OCI-LY3 (cell line): ENCODE measurements at regions not wholly inside any gene's neighbourhood (a gene's known extent, or its start where the extent isn't known, plus 50 kb on each side); places are given as distances from the start of the nearest gene placed in this dataset.

ENCODE experiments used
- H2AFZ ChIP-seq: fragments of 200-600, 300-600 bp; shearing (Covaris generic); 2 replicates; pipeline ENCODE4 v1.6.0; 2014; ENCODE audit warnings: antibody characterized with exemption, low read depth, low read length
- H3K27ac ChIP-seq: fragments of 200-600, 300-600 bp; sonication (generic); 2 replicates; pipeline ENCODE4 v1.5.1; 2014; ENCODE audit warnings: mild to moderate bottlenecking, low read length, moderate library complexity, mixed read lengths
- H3K27me3 ChIP-seq: fragments of 200-600, 300-600 bp; sonication (generic); 2 replicates; pipeline ENCODE4 v1.6.1; 2014; ENCODE audit warnings: low read depth, low read length, mixed read lengths
- H3K36me3 ChIP-seq: fragments of 200-600, 300-600 bp; sonication (generic); replicated peaks from 2 replicates; pipeline ENCODE3; 2014; ENCODE audit warnings: low read depth, low read length, mixed read lengths
- H3K4me1 ChIP-seq: fragments of 300-600, 200-600 bp; sonication (generic); 2 replicates; pipeline ENCODE4 v1.6.1; 2014; ENCODE audit warnings: low read length, mixed read lengths
- H3K4me2 ChIP-seq: fragments of 200-600, 300-600 bp; sonication (generic); 2 replicates; pipeline ENCODE4 v1.6.1; 2014; ENCODE audit warnings: low read length, mixed read lengths
- H3K4me3 ChIP-seq: fragments of 300-600, 200-600 bp; sonication (generic); 2 replicates; pipeline ENCODE4 v1.5.1; 2014; ENCODE audit warnings: antibody characterized with exemption, mild to moderate bottlenecking, low read length, moderate library complexity
- H3K79me2 ChIP-seq: fragments of 300-600, 200-600 bp; shearing (Covaris generic); 2 replicates; pipeline ENCODE4 v1.6.1; 2014; ENCODE audit warnings: mild to moderate bottlenecking, low read length, mixed read lengths
- H3K9ac ChIP-seq: fragments of 300-600, 200-600 bp; shearing (Covaris generic); 2 replicates; pipeline ENCODE4 v1.6.0; 2014; ENCODE audit warnings: mild to moderate bottlenecking, low read length, moderate library complexity
- H3K9me3 ChIP-seq: fragments of 200-600, 300-600 bp; shearing (Covaris generic); 2 replicates; pipeline ENCODE4 v1.6.1; 2014; ENCODE audit warnings: low read length, mixed read lengths; ENCODE audit not compliant: insufficient read depth
- H4K20me1 ChIP-seq: fragments of 200-600, 300-600 bp; sonication (generic); 2 replicates; pipeline ENCODE4 v1.6.1; 2016; ENCODE audit warnings: low read length, mixed read lengths; ENCODE audit not compliant: insufficient read depth
- EZH2phosphoT487 ChIP-seq: fragments of 200-600 bp; shearing (Covaris generic); IDR thresholded peaks from 2 replicates; pipeline ENCODE4 v1.6.1; 2018; ENCODE audit warnings: antibody characterized with exemption, mixed run types, low read depth
- TF ChIP-seq, protein P1 (sequence below): fragments of 200-600, 300-600 bp; sonication (generic); IDR thresholded peaks from 2 replicates; pipeline ENCODE4 v1.5.1; 2014; ENCODE audit warnings: antibody characterized with exemption, low read length, low read depth

DNA sequence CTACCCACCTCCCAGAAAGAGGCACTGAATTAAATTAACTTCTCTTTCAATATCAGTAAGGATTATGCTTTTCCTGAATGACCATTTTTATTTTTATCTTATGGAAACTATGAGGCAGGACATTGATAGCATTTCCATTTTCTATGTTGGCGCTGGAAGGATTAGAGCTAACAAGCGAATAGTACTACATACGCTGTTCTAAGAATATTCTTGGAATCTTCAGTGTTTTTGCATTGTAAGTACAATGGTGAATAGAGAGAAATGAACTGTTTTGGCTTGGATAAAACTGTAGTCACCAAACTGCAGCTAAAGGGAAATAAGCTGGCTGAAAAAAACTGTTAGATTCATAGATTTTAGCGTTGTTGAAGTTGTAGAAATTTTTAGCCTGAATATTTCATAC is 779.0 kb upstream of the ADGRL4 start:
- no peak overlapping the region for H3K9ac ChIP-seq
- H3K4me2 ChIP-seq = no peak overlapping the region
- no peak overlapping the region for H2AFZ ChIP-seq
- H3K27ac ChIP-seq = no peak overlapping the region
- no peaks in the 10 kb centered on the region for H3K9me3 ChIP-seq
- no peak for TF ChIP-seq EZH2phosphoT487
- TF ChIP-seq, protein P1, sequence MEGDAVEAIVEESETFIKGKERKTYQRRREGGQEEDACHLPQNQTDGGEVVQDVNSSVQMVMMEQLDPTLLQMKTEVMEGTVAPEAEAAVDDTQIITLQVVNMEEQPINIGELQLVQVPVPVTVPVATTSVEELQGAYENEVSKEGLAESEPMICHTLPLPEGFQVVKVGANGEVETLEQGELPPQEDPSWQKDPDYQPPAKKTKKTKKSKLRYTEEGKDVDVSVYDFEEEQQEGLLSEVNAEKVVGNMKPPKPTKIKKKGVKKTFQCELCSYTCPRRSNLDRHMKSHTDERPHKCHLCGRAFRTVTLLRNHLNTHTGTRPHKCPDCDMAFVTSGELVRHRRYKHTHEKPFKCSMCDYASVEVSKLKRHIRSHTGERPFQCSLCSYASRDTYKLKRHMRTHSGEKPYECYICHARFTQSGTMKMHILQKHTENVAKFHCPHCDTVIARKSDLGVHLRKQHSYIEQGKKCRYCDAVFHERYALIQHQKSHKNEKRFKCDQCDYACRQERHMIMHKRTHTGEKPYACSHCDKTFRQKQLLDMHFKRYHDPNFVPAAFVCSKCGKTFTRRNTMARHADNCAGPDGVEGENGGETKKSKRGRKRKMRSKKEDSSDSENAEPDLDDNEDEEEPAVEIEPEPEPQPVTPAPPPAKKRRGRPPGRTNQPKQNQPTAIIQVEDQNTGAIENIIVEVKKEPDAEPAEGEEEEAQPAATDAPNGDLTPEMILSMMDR = no peak
- no peak overlapping the region for H3K4me3 ChIP-seq
- H3K27me3 ChIP-seq = no peaks in the 10 kb centered on the region
- peaks cover 2% of the 10 kb centered on the region for H3K36me3 ChIP-seq
- peaks cover 11% of the 10 kb centered on the region for H3K4me1 ChIP-seq
- H3K79me2 ChIP-seq = no peaks in the 10 kb centered on the region
- H4K20me1 ChIP-seq = no peaks in the 10 kb centered on the region

DNA sequence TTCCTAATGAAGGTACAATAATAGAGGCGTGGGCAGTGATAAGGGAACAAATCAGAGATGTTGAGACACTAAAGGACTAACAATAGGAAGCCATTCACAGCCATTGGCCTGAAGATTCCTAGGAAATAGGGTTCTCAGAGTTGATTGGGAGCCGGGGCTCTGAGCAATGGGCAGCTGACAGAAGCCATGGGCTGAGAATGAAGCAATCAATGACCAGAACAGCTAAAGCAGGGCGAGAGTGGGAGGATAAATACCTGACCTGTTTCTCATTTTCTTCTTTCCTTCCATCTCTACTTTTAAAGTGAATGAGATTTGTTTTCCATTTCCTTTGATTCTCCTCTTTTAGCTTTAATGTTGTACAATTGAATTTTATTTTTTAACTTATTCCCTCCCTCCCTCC is 774.7 kb upstream of the ADGRL4 start:
- Histone ChIP-seq H3K9ac (no peak overlapping the region), H3K4me2 (no peak overlapping the region), H3K9me3 (0 out of 2 replicates have a peak, but pooled peaks cover 2% of the 10 kb centered on the region), H3K4me1 (peaks cover 21% of the 10 kb centered on the region), H4K20me1 (no peaks in the 10 kb centered on the region), H2AFZ (no peak overlapping the region), H3K27me3 (no peaks in the 10 kb centered on the region), H3K79me2 (no peaks in the 10 kb centered on the region), H3K36me3 (peaks cover 3% of the 10 kb centered on the region), H3K27ac (no peak overlapping the region), H3K4me3 (no peak overlapping the region)
- TF ChIP-seq EZH2phosphoT487 = no peak
- TF ChIP-seq, protein P1 = no peak

DNA sequence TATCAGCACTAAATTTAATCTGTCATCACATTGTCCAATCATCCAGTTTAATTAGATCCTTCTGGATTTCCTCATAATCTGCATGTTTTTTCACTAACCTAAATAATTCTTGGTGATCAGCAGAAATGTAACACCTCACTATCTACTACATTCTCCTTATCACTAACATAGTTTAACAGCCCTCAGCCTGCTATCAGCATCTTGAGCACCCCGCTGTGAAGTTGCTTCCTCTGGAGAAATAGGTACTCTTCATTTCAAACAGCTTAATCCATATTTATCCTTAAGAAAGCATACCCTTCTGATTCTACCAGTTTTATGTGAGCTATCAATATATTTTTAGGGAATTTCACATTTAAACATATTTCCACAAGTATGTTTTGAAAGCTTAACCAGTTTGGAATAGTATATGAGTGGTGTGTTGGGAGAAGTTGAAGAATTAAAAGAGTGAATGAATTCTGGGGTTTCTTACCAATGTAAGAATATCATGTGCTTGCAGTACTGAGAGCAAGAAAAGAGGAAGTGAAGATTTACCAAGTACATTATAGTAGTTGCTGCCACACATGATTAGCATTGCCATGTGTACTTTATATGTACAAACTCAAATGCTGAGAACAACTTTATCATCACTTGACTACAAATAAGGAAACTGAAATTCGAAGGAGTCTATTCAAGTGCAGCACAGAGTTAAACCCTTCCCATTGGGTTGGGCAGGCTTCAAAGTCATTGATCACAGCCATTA is 771.1 kb upstream of the ADGRL4 start:
- H3K9me3 ChIP-seq = 0 out of 2 replicates have a peak, but pooled peaks cover 2% of the 10 kb centered on the region
- H3K4me1 ChIP-seq = peaks cover 15% of the 10 kb centered on the region
- peaks cover 3% of the 10 kb centered on the region for H3K36me3 ChIP-seq
- H3K4me2 ChIP-seq = peak overlapping the region; percentile 36
- no peak overlapping the region for H3K4me3 ChIP-seq
- TF ChIP-seq, protein P1 = no peak
- no peak for TF ChIP-seq EZH2phosphoT487
- H4K20me1 ChIP-seq = no peaks in the 10 kb centered on the region
- no peak overlapping the region for H3K9ac ChIP-seq
- no peaks in the 10 kb centered on the region for H3K27me3 ChIP-seq
- no peaks in the 10 kb centered on the region for H3K79me2 ChIP-seq
- H2AFZ ChIP-seq = no peak overlapping the region
- peak overlapping the region; percentile 67 for H3K27ac ChIP-seq

- TF ChIP-seq, protein P1 = no peak
- no peak for TF ChIP-seq EZH2phosphoT487
- no peaks in the 10 kb centered on the region for H3K79me2 ChIP-seq
- H2AFZ ChIP-seq = no peak overlapping the region
- H3K9me3 ChIP-seq = 0 out of 2 replicates have a peak, but pooled peaks cover 2% of the 10 kb centered on the region
- no peak overlapping the region for H3K27ac ChIP-seq
- H4K20me1 ChIP-seq = no peaks in the 10 kb centered on the region
- peaks cover 15% of the 10 kb centered on the region for H3K4me1 ChIP-seq
- no peak overlapping the region for H3K4me3 ChIP-seq
- H3K9ac ChIP-seq = no peak overlapping the region
- no peaks in the 10 kb centered on the region for H3K27me3 ChIP-seq
- H3K36me3 ChIP-seq = peaks cover 3% of the 10 kb centered on the region
- no peak overlapping the region for H3K4me2 ChIP-seq
These were observed 768.9 kb upstream of the ADGRL4 start for GRCh38 chr1:79775402-79775801.
